ENCODE measurements at regions not wholly inside any gene's neighbourhood (a gene's known extent, or its start where the extent isn't known, plus 50 kb on each side); places are given as distances from the start of the nearest gene placed in this dataset.
A peak's percentile ranks its signal among the peaks of the same experiment; 100 is the strongest.

GRCh38 chr15:95869920-95870319 is 460.6 kb upstream of the NR2F2 start:
- Histone ChIP-seq H3K36me3 (no peaks in the 10 kb centered on the region), H3K27ac (no peak overlapping the region), H3K4me3 (no peak overlapping the region), H3K9me3 (ENCODE audit: low read depth) (no peaks in the 10 kb centered on the region), H3K4me1 (ENCODE audit: low read depth) (no peaks in the 10 kb centered on the region), H3K27me3 (no peaks in the 10 kb centered on the region)
- DNase-seq (ENCODE audit: low read depth in 1 of 2, low spot score in 1 of 2) = no peak
- no peak for TF ChIP-seq CTCF (IDR thresholded peaks at IDR 0.05; ENCODE audit: low read depth, low read length)

- Histone ChIP-seq H3K4me3 (no peak overlapping the region), H3K9me3 (ENCODE audit: low read depth) (no peaks in the 10 kb centered on the region), H3K36me3 (no peaks in the 10 kb centered on the region), H3K27ac (no peak overlapping the region), H3K27me3 (no peaks in the 10 kb centered on the region), H3K4me1 (ENCODE audit: low read depth) (no peaks in the 10 kb centered on the region)
- no peak for TF ChIP-seq CTCF (IDR thresholded peaks at IDR 0.05; ENCODE audit: low read depth, low read length)
- DNase-seq (ENCODE audit: low read depth in 1 of 2, low spot score in 1 of 2) = peak in 1 of 2 donors; percentile 64
These were observed 458.1 kb upstream of the NR2F2 start for GRCh38 chr15:95872366-95872771.

- Histone ChIP-seq H3K27ac (no peak overlapping the region), H3K4me1 (ENCODE audit: low read depth) (no peaks in the 10 kb centered on the region)
These were observed 455.9 kb upstream of the NR2F2 start for GRCh38 chr15:95874637-95875036.

GRCh38 chr15:95875121-95875643 is 455.3 kb upstream of the NR2F2 start:
- Histone ChIP-seq H3K9me3 (ENCODE audit: low read depth) (no peaks in the 10 kb centered on the region), H3K4me1 (ENCODE audit: low read depth) (no peaks in the 10 kb centered on the region), H3K36me3 (no peaks in the 10 kb centered on the region), H3K27ac (no peak overlapping the region), H3K4me3 (no peak overlapping the region), H3K27me3 (no peaks in the 10 kb centered on the region)
- peak in 1 of 2 donors; percentile 86 for DNase-seq (ENCODE audit: low read depth in 1 of 2, low spot score in 1 of 2)
- peak; percentile 4 for TF ChIP-seq CTCF (IDR thresholded peaks at IDR 0.05; ENCODE audit: low read depth, low read length)

More at GRCh38 chr15:95874637-95875036, 455.9 kb upstream of the NR2F2 start:
- TF ChIP-seq CTCF (IDR thresholded peaks at IDR 0.05; ENCODE audit: low read depth, low read length) = no peak
- Histone ChIP-seq H3K36me3 (no peaks in the 10 kb centered on the region), H3K4me3 (no peak overlapping the region), H3K9me3 (ENCODE audit: low read depth) (no peaks in the 10 kb centered on the region), H3K27me3 (no peaks in the 10 kb centered on the region)
- DNase-seq (ENCODE audit: low read depth in 1 of 2, low spot score in 1 of 2) = no peak

GRCh38 chr15:95880031-95880570 is 450.4 kb upstream of the NR2F2 start:
- H3K9me3 ChIP-seq (ENCODE audit: low read depth) = no peaks in the 10 kb centered on the region
- H3K27ac ChIP-seq = no peak overlapping the region
- TF ChIP-seq CTCF (IDR thresholded peaks at IDR 0.05; ENCODE audit: low read depth, low read length) = no peak
- no peak for DNase-seq (ENCODE audit: low read depth in 1 of 2, low spot score in 1 of 2)
- H3K27me3 ChIP-seq = no peaks in the 10 kb centered on the region
- H3K4me1 ChIP-seq (ENCODE audit: low read depth) = no peaks in the 10 kb centered on the region
- H3K36me3 ChIP-seq = no peaks in the 10 kb centered on the region
- no peak overlapping the region for H3K4me3 ChIP-seq

Measured in cardiac muscle cell (in vitro differentiated cells and primary cell).